GM12891 (cell line): ENCODE measurements at regions not wholly inside any gene's neighbourhood (a gene's known extent, or its start where the extent isn't known, plus 50 kb on each side); places are given as distances from the start of the nearest gene placed in this dataset.

ENCODE experiments used
- PAX5 ChIP-seq: IDR thresholded peaks from 2 replicates; pipeline ENCODE4 v1.6.1; 2011; ENCODE audit warnings: low read length, moderate library complexity, mild to moderate bottlenecking; ENCODE audit not compliant: insufficient read depth, severe bottlenecking
- POLR2AphosphoS5 ChIP-seq: IDR thresholded peaks from 2 replicates; pipeline ENCODE4 v1.6.1; 2011; ENCODE audit warnings: low read depth, low read length, control low read depth
- TAF1 ChIP-seq: IDR thresholded peaks from 2 replicates; pipeline ENCODE4 v1.6.1; 2011; ENCODE audit warnings: low read depth, low read length, control low read depth

- TF ChIP-seq PAX5, result no peak
- TF ChIP-seq POLR2AphosphoS5, result no peak
- no peak for TF ChIP-seq TAF1
Measured at GRCh38 chr9:26463837-26464236, 428.8 kb downstream of the CAAP1 start.
